ENCODE measurements at regions not wholly inside any gene's neighbourhood (a gene's known extent, or its start where the extent isn't known, plus 50 kb on each side); places are given as distances from the start of the nearest gene placed in this dataset.

DNA sequence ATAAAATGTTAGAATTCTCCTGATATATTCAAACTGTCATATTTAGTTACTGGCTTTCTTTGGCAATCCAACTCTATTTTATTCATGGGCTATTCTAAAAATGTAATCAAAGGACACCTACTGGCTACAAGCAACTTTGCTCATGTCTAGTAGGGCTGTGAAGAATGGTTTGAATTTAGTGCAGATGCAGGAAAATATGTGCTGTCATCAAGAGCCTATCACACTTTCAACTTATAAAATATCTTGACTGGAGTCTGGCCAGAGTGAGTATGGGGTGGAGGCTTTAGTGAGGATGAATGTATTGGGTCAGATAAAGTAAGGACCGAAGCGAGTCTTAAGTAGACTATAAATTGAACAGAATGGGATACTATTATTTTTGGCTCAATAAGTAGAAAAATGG lies 343.4 kb upstream of the SPRED2 start:
- TF ChIP-seq, protein P1, sequence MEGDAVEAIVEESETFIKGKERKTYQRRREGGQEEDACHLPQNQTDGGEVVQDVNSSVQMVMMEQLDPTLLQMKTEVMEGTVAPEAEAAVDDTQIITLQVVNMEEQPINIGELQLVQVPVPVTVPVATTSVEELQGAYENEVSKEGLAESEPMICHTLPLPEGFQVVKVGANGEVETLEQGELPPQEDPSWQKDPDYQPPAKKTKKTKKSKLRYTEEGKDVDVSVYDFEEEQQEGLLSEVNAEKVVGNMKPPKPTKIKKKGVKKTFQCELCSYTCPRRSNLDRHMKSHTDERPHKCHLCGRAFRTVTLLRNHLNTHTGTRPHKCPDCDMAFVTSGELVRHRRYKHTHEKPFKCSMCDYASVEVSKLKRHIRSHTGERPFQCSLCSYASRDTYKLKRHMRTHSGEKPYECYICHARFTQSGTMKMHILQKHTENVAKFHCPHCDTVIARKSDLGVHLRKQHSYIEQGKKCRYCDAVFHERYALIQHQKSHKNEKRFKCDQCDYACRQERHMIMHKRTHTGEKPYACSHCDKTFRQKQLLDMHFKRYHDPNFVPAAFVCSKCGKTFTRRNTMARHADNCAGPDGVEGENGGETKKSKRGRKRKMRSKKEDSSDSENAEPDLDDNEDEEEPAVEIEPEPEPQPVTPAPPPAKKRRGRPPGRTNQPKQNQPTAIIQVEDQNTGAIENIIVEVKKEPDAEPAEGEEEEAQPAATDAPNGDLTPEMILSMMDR (IDR thresholded peaks at IDR 0.05; ENCODE audit: insufficient read depth, low read length, poor library complexity, severe bottlenecking), result no peak
- no peak for TF ChIP-seq EZH2phosphoT487 (conservative IDR thresholded peaks at IDR 0.05; ENCODE audit: low read length)
